ENCODE measurements at regions not wholly inside any gene's neighbourhood (a gene's known extent, or its start where the extent isn't known, plus 50 kb on each side); places are given as distances from the start of the nearest gene placed in this dataset.

GRCh38 chr3:31300456-31301443 is 232.0 kb upstream of the STT3B start:
- no peak for TF ChIP-seq CTCF (IDR thresholded peaks at IDR 0.05; ENCODE audit: insufficient read depth, low read length, poor library complexity, severe bottlenecking)
- no peaks in the 10 kb centered on the region for H3K36me3 ChIP-seq (ENCODE audit: control insufficient read depth, insufficient read depth, low read length)
- no peak for DNase-seq (ENCODE audit: extremely low read depth, insufficient read length)

GRCh38 chr3:31302343-31302742 is 230.4 kb upstream of the STT3B start:
- no peak overlapping the region for H3K4me3 ChIP-seq (replicated peaks; ENCODE audit: low read depth, low read length)
- no peak for DNase-seq (ENCODE audit: extremely low read depth, insufficient read length)
- H3K36me3 ChIP-seq (ENCODE audit: control insufficient read depth, insufficient read depth, low read length): no peaks in the 10 kb centered on the region
- no peaks in the 10 kb centered on the region for H3K27me3 ChIP-seq (replicated peaks; ENCODE audit: control insufficient read depth, insufficient read depth, low read length)
- no peak for TF ChIP-seq CTCF (IDR thresholded peaks at IDR 0.05; ENCODE audit: insufficient read depth, low read length, poor library complexity, severe bottlenecking)

More at GRCh38 chr3:31300456-31301443, 232.0 kb upstream of the STT3B start:
- H3K4me3 ChIP-seq (replicated peaks; ENCODE audit: low read depth, low read length): no peak overlapping the region
- no peaks in the 10 kb centered on the region for H3K27me3 ChIP-seq (replicated peaks; ENCODE audit: control insufficient read depth, insufficient read depth, low read length)

- TF ChIP-seq CTCF (IDR thresholded peaks at IDR 0.05; ENCODE audit: insufficient read depth, low read length, poor library complexity, severe bottlenecking): no peak
- H3K36me3 ChIP-seq (ENCODE audit: control insufficient read depth, insufficient read depth, low read length): no peaks in the 10 kb centered on the region
- H3K4me3 ChIP-seq (replicated peaks; ENCODE audit: low read depth, low read length): no peak overlapping the region
- no peaks in the 10 kb centered on the region for H3K27me3 ChIP-seq (replicated peaks; ENCODE audit: control insufficient read depth, insufficient read depth, low read length)
- DNase-seq (ENCODE audit: extremely low read depth, insufficient read length): no peak
Measured at GRCh38 chr3:31305340-31305739, 227.4 kb upstream of the STT3B start.

GRCh38 chr3:31307131-31307785 is 225.5 kb upstream of the STT3B start:
- Histone ChIP-seq H3K36me3 (ENCODE audit: control insufficient read depth, insufficient read depth, low read length) (no peaks in the 10 kb centered on the region), H3K4me3 (replicated peaks; ENCODE audit: low read depth, low read length) (no peak overlapping the region), H3K27me3 (replicated peaks; ENCODE audit: control insufficient read depth, insufficient read depth, low read length) (no peaks in the 10 kb centered on the region)
- TF ChIP-seq CTCF (IDR thresholded peaks at IDR 0.05; ENCODE audit: insufficient read depth, low read length, poor library complexity, severe bottlenecking): no peak
- no peak for DNase-seq (ENCODE audit: extremely low read depth, insufficient read length)

- no peak overlapping the region for H3K4me3 ChIP-seq (replicated peaks; ENCODE audit: low read depth, low read length)
Measured at GRCh38 chr3:31311559-31311958, 221.2 kb upstream of the STT3B start.

More at GRCh38 chr3:31311559-31311958, 221.2 kb upstream of the STT3B start:
- Histone ChIP-seq H3K27me3 (replicated peaks; ENCODE audit: control insufficient read depth, insufficient read depth, low read length) (no peaks in the 10 kb centered on the region), H3K36me3 (ENCODE audit: control insufficient read depth, insufficient read depth, low read length) (no peaks in the 10 kb centered on the region)
- TF ChIP-seq CTCF (IDR thresholded peaks at IDR 0.05; ENCODE audit: insufficient read depth, low read length, poor library complexity, severe bottlenecking): no peak
- DNase-seq (ENCODE audit: extremely low read depth, insufficient read length): no peak
